Naive thymus-derived CD8-positive, alpha-beta T cell (primary cell): ENCODE measurements at regions not wholly inside any gene's neighbourhood (a gene's known extent, or its start where the extent isn't known, plus 50 kb on each side); places are given as distances from the start of the nearest gene placed in this dataset.

Source experiments
- ATAC-seq, 2 donors: fragments of 150-1000 bp; cut with Tn5 transposase in 1 of 2; sonication (Bioruptor Pico), chemical (Tn5 transposase) in 1 of 2; 1 replicate in 1 of 2; 2 replicates in 1 of 2; pipeline ENCODE4 v1.10.0; 2021; ENCODE audit warnings: mild to moderate bottlenecking in 2 of 2, moderate library complexity in 2 of 2
- POLR2A ChIA-PET: fragments of 350-600 bp; sonication (Branson Sonifier 250); formaldehyde crosslinking; loops from one replicate; lab custom pipeline; 2021; ENCODE audit warnings: antibody characterized with exemption; lab: Charles Lee
- DNase-seq, 10 donors: peaks; one replicate each; pipeline versions ENCODE4 v3.0.0 to v3.0.0-alpha.2; 2020 to 2022
- H3K27ac Mint-ChIP-seq, 10 donors: one replicate each; pipeline ENCODE4 v1.8.0; 2020 to 2022; ENCODE audit warnings: mild to moderate bottlenecking in 10 of 10, mixed read lengths in 10 of 10, moderate library complexity in 4 of 10, inconsistent platforms in 1 of 10
- H3K27me3 Mint-ChIP-seq, 5 donors: one replicate each; pipeline ENCODE4 v1.8.0; 2021 to 2022; ENCODE audit warnings: mixed read lengths in 5 of 5
- H3K36me3 Mint-ChIP-seq, 3 donors: one replicate each; pipeline ENCODE4 v1.8.0; 2020 to 2022; ENCODE audit warnings: mixed read lengths in 3 of 3, mild to moderate bottlenecking in 2 of 3, inconsistent platforms in 1 of 3
- H3K4me1 Mint-ChIP-seq, 4 donors: one replicate each; pipeline ENCODE4 v1.8.0; 2021 to 2022; ENCODE audit warnings: mixed read lengths in 4 of 4
- H3K4me3 Mint-ChIP-seq, 10 donors: one replicate each; pipeline ENCODE4 v1.8.0; 2020 to 2022; ENCODE audit warnings: mild to moderate bottlenecking in 10 of 10, mixed read lengths in 10 of 10, moderate library complexity in 6 of 10, inconsistent platforms in 1 of 10
- H3K9me3 Mint-ChIP-seq, 9 donors: one replicate each; pipeline ENCODE4 v1.8.0; 2020 to 2022; ENCODE audit warnings: mixed read lengths in 9 of 9, mild to moderate bottlenecking in 3 of 9, inconsistent platforms in 1 of 9, moderate library complexity in 1 of 9

DNA sequence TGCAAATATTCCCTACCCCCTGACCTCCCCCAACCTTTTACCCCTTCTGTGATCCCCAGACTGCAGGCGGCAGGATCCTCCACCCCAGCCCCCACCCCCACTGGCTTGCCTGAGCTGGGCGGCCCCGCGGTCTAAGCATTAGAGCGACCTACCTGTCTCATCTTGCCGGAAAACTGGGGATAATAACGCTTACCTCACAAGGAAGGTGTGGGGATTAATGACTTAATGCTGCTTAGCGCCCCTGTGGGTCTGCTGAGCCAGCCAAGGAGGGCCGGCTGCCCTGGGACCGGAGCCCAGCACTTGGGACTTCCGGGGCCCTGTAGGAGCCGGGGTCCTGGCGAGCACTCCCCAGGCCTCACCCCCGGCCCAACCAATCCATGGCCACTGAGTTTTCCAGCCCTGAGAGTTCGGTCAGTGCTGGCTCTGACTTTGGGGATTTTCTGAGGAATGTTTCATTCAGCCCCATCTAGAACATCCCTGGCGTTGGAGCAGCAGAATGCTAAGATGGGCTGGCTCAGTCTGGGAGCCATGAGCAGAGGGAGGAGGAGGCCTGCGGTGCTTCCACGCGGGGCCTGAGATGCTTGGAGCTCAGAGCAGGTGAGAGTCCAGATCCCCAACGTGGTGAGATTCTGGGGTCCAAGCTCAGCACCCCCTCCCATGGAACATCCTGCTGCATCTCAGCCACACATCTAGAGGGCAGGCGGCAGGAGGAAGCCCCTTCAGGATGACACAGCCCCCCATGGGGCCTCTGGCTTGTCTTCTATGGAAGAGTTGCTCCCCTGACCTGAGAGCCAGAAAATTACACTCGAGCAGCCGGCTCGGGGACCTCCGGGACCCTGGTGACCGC, 97.9 kb downstream of the RIPK4 start:
- no peaks in the 10 kb centered on the region for H3K36me3 Mint-ChIP-seq
- no peak overlapping the region for H3K4me3 Mint-ChIP-seq
- peaks cover 9 to 16% (median 13%) of the 10 kb centered on the region in 4 donors for H3K4me1 Mint-ChIP-seq
- DNase-seq (no peak), ATAC-seq (no peak)
- no peaks in the 10 kb centered on the region for H3K9me3 Mint-ChIP-seq
- no peak overlapping the region for H3K27ac Mint-ChIP-seq
- POLR2A ChIA-PET, result no interaction called here
- H3K27me3 Mint-ChIP-seq, result peaks cover 0 to 10% (median 5%) of the 10 kb centered on the region in 5 donors

DNA sequence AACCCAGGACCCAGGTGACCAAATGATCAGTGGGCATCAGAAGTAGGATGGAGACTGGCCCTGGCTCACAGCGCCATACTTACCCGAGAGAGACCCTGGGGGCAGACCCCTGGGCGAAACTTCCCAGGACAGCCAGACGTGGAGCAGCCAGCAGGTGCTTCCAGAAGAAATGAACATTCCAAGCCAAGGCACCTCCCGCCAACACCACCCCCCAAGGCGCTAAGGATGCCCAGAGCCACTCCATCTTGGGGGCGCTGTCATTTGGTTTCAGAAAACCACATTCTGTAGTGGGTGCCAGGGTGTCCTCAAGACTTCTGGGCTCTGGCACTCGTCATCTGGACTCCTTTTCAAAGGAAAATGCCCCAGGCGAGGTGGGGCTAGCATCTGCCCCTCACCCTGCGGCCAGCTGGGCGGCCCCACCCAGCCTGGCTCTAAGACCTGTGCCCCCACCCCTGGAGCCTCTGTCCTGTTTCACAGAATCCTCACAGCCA, 98.8 kb downstream of the RIPK4 start:
- peaks cover 9 to 16% (median 13%) of the 10 kb centered on the region in 4 donors for H3K4me1 Mint-ChIP-seq
- no peak for ATAC-seq
- POLR2A ChIA-PET, result no interaction called here

DNA sequence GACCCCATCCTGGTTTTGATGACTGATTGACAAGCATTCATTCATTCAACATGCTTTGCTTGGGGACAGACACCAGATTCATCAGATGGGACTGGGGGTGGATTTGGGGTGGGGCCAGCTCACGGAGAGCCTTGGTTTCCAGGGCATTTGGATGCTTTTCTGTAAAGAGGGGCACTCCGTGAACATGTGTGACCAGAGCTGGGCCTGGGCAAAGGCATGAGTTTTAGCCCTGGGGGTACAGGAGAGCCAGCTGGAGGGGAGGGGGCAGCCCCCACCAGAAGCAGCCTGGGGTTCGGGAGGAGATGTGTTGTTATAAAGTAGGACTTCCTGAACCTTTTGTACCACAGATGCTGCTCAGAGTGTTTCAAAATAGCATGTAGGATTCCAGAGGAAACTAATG, 99.7 kb downstream of the RIPK4 start:
- Mint-ChIP-seq H3K36me3 (no peaks in the 10 kb centered on the region), H3K9me3 (no peaks in the 10 kb centered on the region), H3K27ac (no peak overlapping the region), H3K27me3 (peaks cover 0 to 13% (median 10%) of the 10 kb centered on the region in 5 donors), H3K4me3 (no peak overlapping the region), H3K4me1 (peaks cover 5 to 10% (median 9%) of the 10 kb centered on the region in 4 donors)
- ATAC-seq (no peak), DNase-seq (no peak)
- POLR2A ChIA-PET, result no interaction called here

More for the DNA sequence above, 98.8 kb downstream of the RIPK4 start:
- no peak for DNase-seq
- Mint-ChIP-seq H3K4me3 (no peak overlapping the region), H3K27ac (no peak overlapping the region), H3K36me3 (no peaks in the 10 kb centered on the region), H3K27me3 (peaks cover 2 to 13% (median 9%) of the 10 kb centered on the region in 5 donors), H3K9me3 (no peaks in the 10 kb centered on the region)

GRCh38 chr21:41666641-41667081, 100.2 kb downstream of the RIPK4 start:
- POLR2A ChIA-PET, result no interaction called here
- Mint-ChIP-seq H3K9me3 (no peaks in the 10 kb centered on the region), H3K4me3 (no peak overlapping the region), H3K27ac (no peak overlapping the region), H3K36me3 (no peaks in the 10 kb centered on the region), H3K4me1 (peaks cover 3 to 6% (median 6%) of the 10 kb centered on the region in 4 donors), H3K27me3 (peaks cover 0 to 13% (median 10%) of the 10 kb centered on the region in 5 donors)
- ATAC-seq (no peak), DNase-seq (no peak)

DNA sequence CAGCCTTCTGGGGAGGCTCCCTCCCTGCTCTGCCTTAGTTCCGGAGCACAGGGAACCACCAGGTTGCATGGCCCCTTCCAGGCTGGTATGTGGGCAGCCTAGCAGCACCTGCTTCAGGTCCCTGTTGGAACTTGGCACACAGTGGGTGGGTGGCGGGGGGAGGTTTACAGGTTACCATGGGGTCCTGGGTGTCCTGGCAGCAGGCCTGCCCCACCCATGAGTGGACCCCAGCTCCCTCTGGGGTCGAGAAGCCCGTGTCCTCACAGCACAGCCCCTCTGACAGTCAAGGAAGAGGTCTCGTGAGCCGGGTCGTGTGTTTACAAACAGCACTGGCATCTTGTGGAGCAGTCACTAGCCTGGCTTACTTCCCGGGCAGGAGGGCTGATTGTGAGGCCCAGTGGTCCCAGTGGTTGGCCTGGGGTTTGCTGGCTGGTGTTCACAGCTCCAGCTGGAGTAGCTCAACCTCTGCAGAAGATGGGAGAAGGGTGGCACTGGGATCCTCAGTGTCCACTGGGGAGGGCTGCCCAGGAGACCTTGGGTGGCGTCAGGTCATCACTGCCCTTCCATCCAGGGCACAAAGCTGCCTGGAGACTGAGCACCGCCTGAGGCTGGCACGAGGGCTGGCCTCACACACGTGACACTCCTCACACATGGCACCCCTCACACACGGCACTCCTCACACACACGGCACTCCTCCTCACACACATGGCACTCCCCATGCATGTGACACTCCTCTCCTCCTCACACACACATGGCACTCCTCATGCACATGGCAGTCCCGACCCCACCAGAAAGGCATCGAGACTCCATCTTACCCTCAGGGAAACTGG, 100.9 kb downstream of the RIPK4 start:
- Mint-ChIP-seq H3K36me3 (no peaks in the 10 kb centered on the region), H3K4me3 (no peak overlapping the region), H3K9me3 (no peaks in the 10 kb centered on the region), H3K27me3 (peaks cover 0 to 13% (median 10%) of the 10 kb centered on the region in 5 donors), H3K27ac (no peak overlapping the region), H3K4me1 (no peaks in the 10 kb centered on the region)
- ATAC-seq, result no peak
- no peak for DNase-seq
- POLR2A ChIA-PET, result no interaction called here

GRCh38 chr21:41664881-41665765, 101.7 kb downstream of the RIPK4 start:
- DNase-seq, result peak in 1 of 10 donors; percentile 53
- Mint-ChIP-seq H3K4me1 (no peaks in the 10 kb centered on the region), H3K36me3 (no peaks in the 10 kb centered on the region), H3K9me3 (no peaks in the 10 kb centered on the region), H3K4me3 (no peak overlapping the region), H3K27me3 (peaks cover 0 to 13% (median 10%) of the 10 kb centered on the region in 5 donors), H3K27ac (no peak overlapping the region)
- POLR2A ChIA-PET, result no interaction called here
- ATAC-seq, result no peak

DNA sequence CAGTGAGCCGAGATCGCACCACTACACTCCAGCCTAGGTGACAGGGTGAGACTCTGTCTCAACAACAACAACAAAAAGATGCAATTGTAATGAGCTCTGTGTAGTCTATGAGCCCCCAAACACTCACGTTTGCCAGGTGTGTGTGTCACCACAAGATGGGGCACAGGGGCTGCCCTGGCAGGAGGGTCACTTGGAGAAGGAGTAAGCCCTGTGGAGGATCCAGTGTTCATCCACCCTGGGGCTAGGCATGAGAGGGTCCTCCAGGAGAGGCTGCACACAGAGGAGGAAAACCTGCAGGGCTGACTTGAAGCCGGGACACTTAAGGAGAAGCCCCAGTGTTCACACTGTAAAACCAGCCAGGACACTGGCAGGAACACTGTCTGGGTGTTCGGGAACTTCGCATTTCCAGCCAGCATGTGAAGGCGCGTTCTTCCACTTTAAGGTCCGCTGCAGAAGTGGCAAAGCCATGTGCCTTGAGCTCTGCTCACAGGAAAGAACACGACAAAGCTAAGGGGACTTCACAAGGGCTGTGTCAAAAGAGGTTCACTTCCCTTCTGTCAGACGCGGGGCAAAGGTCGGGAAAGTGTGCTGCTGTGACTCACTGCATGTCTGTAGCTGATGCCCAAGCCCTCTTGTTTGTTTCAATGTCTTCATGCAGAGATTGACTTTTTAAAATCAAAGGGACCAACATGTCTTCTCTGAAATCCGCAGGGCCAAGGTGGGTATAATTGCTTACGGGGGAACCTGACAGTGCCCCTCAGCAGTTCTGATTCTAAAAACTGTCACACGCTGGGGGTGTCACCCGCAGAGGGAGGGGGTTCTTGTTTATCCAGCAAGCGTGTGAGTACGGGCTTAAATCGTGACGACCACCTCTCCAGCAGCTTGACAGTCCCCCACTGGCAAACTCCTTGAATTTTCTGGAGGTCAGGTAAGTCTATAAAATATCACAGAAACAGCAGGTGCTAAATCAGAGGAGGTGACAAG, 102.8 kb downstream of the RIPK4 start:
- DNase-seq, result no peak
- no peak overlapping the region for H3K4me3 Mint-ChIP-seq
- no peak overlapping the region for H3K27ac Mint-ChIP-seq
- POLR2A ChIA-PET, result no interaction called here
- H3K36me3 Mint-ChIP-seq, result no peaks in the 10 kb centered on the region
- H3K4me1 Mint-ChIP-seq, result no peaks in the 10 kb centered on the region
- no peaks in the 10 kb centered on the region for H3K9me3 Mint-ChIP-seq
- ATAC-seq, result no peak
- H3K27me3 Mint-ChIP-seq, result peaks cover 0 to 14% (median 10%) of the 10 kb centered on the region in 5 donors

- no peaks in the 10 kb centered on the region for H3K36me3 Mint-ChIP-seq
- ATAC-seq (no peak), DNase-seq (no peak)
- H3K27ac Mint-ChIP-seq, result no peak overlapping the region
- H3K27me3 Mint-ChIP-seq, result peaks cover 3 to 18% (median 10%) of the 10 kb centered on the region in 5 donors
- POLR2A ChIA-PET, result no interaction called here
- no peak overlapping the region for H3K4me3 Mint-ChIP-seq
- no peaks in the 10 kb centered on the region for H3K4me1 Mint-ChIP-seq
- no peaks in the 10 kb centered on the region for H3K9me3 Mint-ChIP-seq
Measured at GRCh38 chr21:41662761-41663160, 104.1 kb downstream of the RIPK4 start.

DNA sequence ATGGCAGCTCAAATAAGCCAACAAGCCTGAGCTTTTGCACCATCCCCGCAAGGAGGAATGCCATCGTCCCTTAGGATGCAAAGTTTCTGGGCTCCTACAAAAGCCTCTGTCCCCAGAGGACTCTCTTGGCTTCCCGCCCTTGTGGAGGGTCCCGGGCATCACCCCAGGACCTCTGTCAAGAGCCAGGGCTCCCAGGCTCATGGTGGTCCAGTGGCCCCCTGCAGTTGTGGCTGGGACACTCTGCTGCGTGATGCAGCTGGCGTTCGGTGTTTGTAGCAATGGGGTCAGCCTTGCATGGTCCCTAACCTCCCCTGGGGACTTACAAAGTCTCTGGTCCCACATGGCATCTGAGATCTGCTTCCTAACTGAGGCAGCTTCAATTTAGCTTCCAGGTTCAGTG, 104.7 kb downstream of the RIPK4 start:
- no peaks in the 10 kb centered on the region for H3K4me1 Mint-ChIP-seq
- peaks cover 3 to 18% (median 10%) of the 10 kb centered on the region in 5 donors for H3K27me3 Mint-ChIP-seq
- ATAC-seq, result no peak
- no peaks in the 10 kb centered on the region for H3K36me3 Mint-ChIP-seq
- no peak for DNase-seq
- no peak overlapping the region for H3K27ac Mint-ChIP-seq
- H3K9me3 Mint-ChIP-seq, result no peaks in the 10 kb centered on the region
- H3K4me3 Mint-ChIP-seq, result no peak overlapping the region
- POLR2A ChIA-PET, result no interaction called here

DNA sequence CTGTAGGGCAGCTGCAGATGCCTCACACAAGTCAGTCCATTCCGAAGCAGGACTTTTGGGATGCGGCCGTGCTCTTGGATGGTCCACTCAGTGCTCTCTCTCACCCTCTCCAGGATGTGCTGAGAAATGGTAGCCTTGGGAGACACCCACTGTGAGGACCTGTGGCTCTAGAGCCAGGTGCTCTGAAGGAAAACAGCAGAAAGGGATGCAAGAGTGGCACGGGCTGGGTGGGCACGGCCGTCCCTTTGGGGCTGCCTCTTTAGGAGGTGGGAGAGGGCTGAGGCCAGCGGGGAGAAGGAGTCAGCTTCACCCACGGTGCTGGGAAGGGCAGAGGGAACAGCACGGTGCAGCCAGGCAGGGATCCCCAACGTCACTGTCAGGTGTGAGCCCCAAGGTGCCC, 106.1 kb downstream of the RIPK4 start:
- no peaks in the 10 kb centered on the region for H3K36me3 Mint-ChIP-seq
- H3K4me1 Mint-ChIP-seq, result no peaks in the 10 kb centered on the region
- POLR2A ChIA-PET, result no interaction called here
- no peak for ATAC-seq
- H3K27me3 Mint-ChIP-seq, result peaks cover 3 to 18% (median 6%) of the 10 kb centered on the region in 5 donors
- no peaks in the 10 kb centered on the region for H3K9me3 Mint-ChIP-seq
- no peak overlapping the region for H3K27ac Mint-ChIP-seq
- DNase-seq, result no peak
- H3K4me3 Mint-ChIP-seq, result no peak overlapping the region

- H3K27me3 Mint-ChIP-seq, result peaks cover 6 to 18% (median 7%) of the 10 kb centered on the region in 5 donors
- no peak overlapping the region for H3K4me3 Mint-ChIP-seq
- POLR2A ChIA-PET, result no interaction called here
- H3K36me3 Mint-ChIP-seq, result no peaks in the 10 kb centered on the region
- no peaks in the 10 kb centered on the region for H3K9me3 Mint-ChIP-seq
- H3K4me1 Mint-ChIP-seq, result no peaks in the 10 kb centered on the region
- no peak overlapping the region for H3K27ac Mint-ChIP-seq
- no peak for ATAC-seq
- no peak for DNase-seq
Measured at GRCh38 chr21:41659791-41660560, 106.9 kb downstream of the RIPK4 start.
